SK-N-SH treated with all-trans-retinoic acid at 6 μM for 48 hours (cell line): ENCODE measurements at regions not wholly inside any gene's neighbourhood (a gene's known extent, or its start where the extent isn't known, plus 50 kb on each side); places are given as distances from the start of the nearest gene placed in this dataset.

ENCODE experiments used
- ATAC-seq: fragments of 200-7000 bp; cut with Tn5 transposase; 3 replicates; pipeline ENCODE4 v1.9.1; 2020; ENCODE audit warnings: mild to moderate bottlenecking, moderate library complexity
- CREB5 ChIP-seq: fragments of 250-450 bp; sonication (Bioruptor Pico); IDR thresholded peaks from 2 replicates; pipeline ENCODE4 v1.5.1; 2020; ENCODE audit warnings: low read depth, mild to moderate bottlenecking, moderate library complexity
- CSDC2 ChIP-seq: fragments of 250-450 bp; sonication (Bioruptor Pico); IDR thresholded peaks from 2 replicates; pipeline ENCODE4 v1.5.0; 2020; ENCODE audit warnings: mild to moderate bottlenecking, moderate library complexity
- CSRNP3 ChIP-seq: fragments of 250-450 bp; sonication (Bioruptor Pico); IDR thresholded peaks from 2 replicates; pipeline ENCODE4 v1.5.1; 2021; ENCODE audit warnings: mild to moderate bottlenecking, moderate library complexity
- ESRRG ChIP-seq: fragments of 250-450 bp; sonication (Bioruptor Pico); IDR thresholded peaks from 2 replicates; pipeline ENCODE4 v1.6.1; 2021; ENCODE audit warnings: mild to moderate bottlenecking
- GLIS3 ChIP-seq: fragments of 250-450 bp; sonication (Bioruptor Pico); IDR thresholded peaks from 2 replicates; pipeline ENCODE4 v1.5.0; 2020; ENCODE audit warnings: mild to moderate bottlenecking, moderate library complexity
- ISL1 ChIP-seq: fragments of 250-450 bp; sonication (Bioruptor Pico); IDR thresholded peaks from 2 replicates; pipeline ENCODE4 v2.1.2; 2022; ENCODE audit warnings: mild to moderate bottlenecking, moderate library complexity
- OSR1 ChIP-seq: fragments of 250-450 bp; sonication (Bioruptor Pico); IDR thresholded peaks from 2 replicates; pipeline ENCODE4 v1.8.0; 2022; ENCODE audit warnings: moderate library complexity, mild to moderate bottlenecking, inconsistent platforms
- POU6F1 ChIP-seq: fragments of 250-450 bp; sonication (Bioruptor Pico); IDR thresholded peaks from 2 replicates; pipeline ENCODE4 v1.8.0; 2021; ENCODE audit warnings: low read depth, mild to moderate bottlenecking, moderate library complexity, borderline replicate concordance
- RARB ChIP-seq: fragments of 250-450 bp; sonication (Bioruptor Pico); IDR thresholded peaks from 2 replicates; pipeline ENCODE4 v1.8.0; 2021; ENCODE audit warnings: mild to moderate bottlenecking, moderate library complexity
- SNAI2 ChIP-seq: fragments of 250-450 bp; sonication (Bioruptor Pico); IDR thresholded peaks from 2 replicates; pipeline ENCODE4 v1.5.0; 2020; ENCODE audit warnings: mild to moderate bottlenecking, moderate library complexity
- TCF4 ChIP-seq: fragments of 250-450 bp; sonication (Bioruptor Pico); IDR thresholded peaks from 2 replicates; pipeline ENCODE4 v1.8.0; 2021; ENCODE audit warnings: mild to moderate bottlenecking, moderate library complexity, borderline replicate concordance
- TOX ChIP-seq: fragments of 250-450 bp; sonication (Bioruptor Pico); IDR thresholded peaks from 2 replicates; pipeline ENCODE4 v1.8.0; 2021; ENCODE audit warnings: mild to moderate bottlenecking, moderate library complexity, borderline replicate concordance
- TSHZ2 ChIP-seq: fragments of 250-450 bp; sonication (Bioruptor Pico); IDR thresholded peaks from 2 replicates; pipeline ENCODE4 v1.5.0; 2020; ENCODE audit warnings: mild to moderate bottlenecking, moderate library complexity
- ZC3H10 ChIP-seq: fragments of 250-450 bp; sonication (Bioruptor Pico); IDR thresholded peaks from 2 replicates; pipeline ENCODE4 v1.5.1; 2021; ENCODE audit warnings: mild to moderate bottlenecking, moderate library complexity
- ZFP3 ChIP-seq: fragments of 250-450 bp; sonication (Bioruptor Pico); IDR thresholded peaks from 2 replicates; pipeline ENCODE4 v1.5.0; 2020; ENCODE audit warnings: mild to moderate bottlenecking, moderate library complexity
- ZFP30 ChIP-seq: fragments of 450-650 bp; formaldehyde crosslinking; IDR thresholded peaks from 2 replicates; pipeline ENCODE4 v1.5.0; 2022; ENCODE audit warnings: mild to moderate bottlenecking, moderate library complexity
- ZNF565 ChIP-seq: fragments of 450-650 bp; formaldehyde crosslinking; conservative IDR thresholded peaks from 2 replicates; pipeline ENCODE4 v1.5.0; 2020; ENCODE audit warnings: low read depth, mild to moderate bottlenecking, moderate library complexity
- ZNF8 ChIP-seq: fragments of 450-650 bp; formaldehyde crosslinking; IDR thresholded peaks from 2 replicates; pipeline ENCODE4 v1.5.0; 2020; ENCODE audit warnings: mild to moderate bottlenecking, moderate library complexity
- TF ChIP-seq, protein P1 (sequence below): fragments of 250-450 bp; sonication (Bioruptor Pico); IDR thresholded peaks from 2 replicates; pipeline ENCODE4 v1.8.0; 2020; ENCODE audit warnings: mild to moderate bottlenecking, moderate library complexity, borderline replicate concordance

DNA sequence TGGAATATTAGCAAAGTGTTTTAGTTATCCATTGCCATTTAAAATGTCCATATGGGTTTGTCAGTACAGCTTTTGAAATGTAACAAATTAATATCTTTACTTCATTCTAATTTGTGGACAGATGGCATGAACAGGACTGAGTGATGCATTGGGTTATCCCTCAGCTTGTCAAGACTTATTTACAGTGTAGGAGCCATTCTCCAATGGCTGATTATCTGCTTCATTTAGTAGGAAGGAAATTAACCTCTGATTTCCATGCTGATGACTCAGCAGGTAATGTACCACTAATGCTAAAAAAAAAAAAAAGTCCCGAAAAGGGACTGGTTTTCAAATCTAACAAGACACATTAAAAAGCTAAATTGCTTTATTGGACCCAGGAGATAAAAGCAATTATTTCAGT, 1149.0 kb upstream of the USP15 start:
- no peak for ATAC-seq
- no peak for TF ChIP-seq CSDC2 (CRISPR knock-in tag)
- no peak for TF ChIP-seq ZNF565 (CRISPR knock-in tag)
- TF ChIP-seq, protein P1, sequence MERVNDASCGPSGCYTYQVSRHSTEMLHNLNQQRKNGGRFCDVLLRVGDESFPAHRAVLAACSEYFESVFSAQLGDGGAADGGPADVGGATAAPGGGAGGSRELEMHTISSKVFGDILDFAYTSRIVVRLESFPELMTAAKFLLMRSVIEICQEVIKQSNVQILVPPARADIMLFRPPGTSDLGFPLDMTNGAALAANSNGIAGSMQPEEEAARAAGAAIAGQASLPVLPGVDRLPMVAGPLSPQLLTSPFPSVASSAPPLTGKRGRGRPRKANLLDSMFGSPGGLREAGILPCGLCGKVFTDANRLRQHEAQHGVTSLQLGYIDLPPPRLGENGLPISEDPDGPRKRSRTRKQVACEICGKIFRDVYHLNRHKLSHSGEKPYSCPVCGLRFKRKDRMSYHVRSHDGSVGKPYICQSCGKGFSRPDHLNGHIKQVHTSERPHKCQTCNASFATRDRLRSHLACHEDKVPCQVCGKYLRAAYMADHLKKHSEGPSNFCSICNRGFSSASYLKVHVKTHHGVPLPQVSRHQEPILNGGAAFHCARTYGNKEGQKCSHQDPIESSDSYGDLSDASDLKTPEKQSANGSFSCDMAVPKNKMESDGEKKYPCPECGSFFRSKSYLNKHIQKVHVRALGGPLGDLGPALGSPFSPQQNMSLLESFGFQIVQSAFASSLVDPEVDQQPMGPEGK: no peak
- TF ChIP-seq RARB: no peak
- TF ChIP-seq, all 23 proteins: peak for 0

DNA sequence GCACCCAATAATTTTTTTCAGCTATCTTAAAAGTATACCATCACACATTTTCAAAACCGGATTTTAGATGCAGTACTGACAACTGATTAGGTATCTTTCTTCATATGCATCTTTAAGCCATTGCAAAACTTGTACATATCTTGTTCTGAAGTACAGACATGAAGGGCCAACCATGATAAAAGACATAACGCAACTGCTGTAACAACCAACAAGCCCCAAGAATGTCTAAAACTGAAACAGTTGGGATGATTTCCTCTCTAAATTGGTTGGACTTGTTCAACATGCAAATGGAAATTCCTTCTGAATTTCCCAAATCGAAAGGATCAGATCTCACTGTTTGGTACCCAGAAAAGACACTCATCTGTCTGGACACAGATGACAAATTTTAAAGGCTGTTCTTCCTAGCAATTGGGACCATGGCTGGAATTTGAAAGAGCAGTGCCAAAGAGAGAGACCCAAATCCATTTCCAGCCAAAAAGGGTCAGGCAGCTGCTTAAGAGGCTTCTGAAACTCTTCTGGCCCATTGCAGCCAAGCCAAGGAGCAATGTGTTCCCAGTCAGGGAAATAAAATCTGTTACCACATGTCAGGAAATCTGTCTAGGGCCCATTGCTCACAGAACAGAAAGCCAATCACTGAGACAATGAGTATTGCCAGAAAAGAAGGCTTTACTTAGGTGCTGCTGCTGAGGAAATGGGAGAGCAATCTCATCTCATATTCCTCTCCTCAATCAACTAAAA, 1122.4 kb upstream of the USP15 start:
- ATAC-seq: no peak
- TF ChIP-seq ESRRG (no peak), SNAI2 (CRISPR knock-in tag) (no peak), TSHZ2 (CRISPR knock-in tag) (no peak), OSR1 (no peak), TOX (CRISPR knock-in tag) (no peak), ZNF565 (CRISPR knock-in tag) (no peak), ZFP30 (CRISPR knock-in tag) (no peak), ISL1 (no peak), RARB (no peak), POU6F1 (CRISPR knock-in tag) (no peak), CREB5 (CRISPR knock-in tag) (no peak), CSDC2 (CRISPR knock-in tag) (no peak), ZC3H10 (no peak)
- TF ChIP-seq, protein P1: no peak

DNA sequence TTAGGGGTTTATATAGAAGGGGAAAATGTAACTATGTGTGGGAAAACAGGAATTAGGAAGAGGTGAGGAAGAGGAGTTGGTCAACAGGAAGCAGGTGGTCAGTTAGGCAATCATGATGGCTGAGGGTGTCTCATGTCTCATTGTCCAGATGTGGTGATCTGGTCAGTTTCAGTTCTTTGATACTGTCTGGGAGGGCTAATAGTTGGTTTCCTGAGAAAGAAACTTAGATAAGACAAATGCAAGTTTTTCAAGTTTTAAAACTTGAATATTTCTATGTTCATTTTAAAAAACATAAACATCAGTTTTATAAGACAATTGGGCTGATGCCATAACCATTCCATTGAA, 1121.8 kb upstream of the USP15 start:
- no peak for ATAC-seq
- no peak for TF ChIP-seq CREB5 (CRISPR knock-in tag)
- no peak for TF ChIP-seq ISL1
- TF ChIP-seq ZFP30 (CRISPR knock-in tag): no peak
- no peak for TF ChIP-seq TSHZ2 (CRISPR knock-in tag)
- no peak for TF ChIP-seq SNAI2 (CRISPR knock-in tag)
- no peak for TF ChIP-seq GLIS3
- no peak for TF ChIP-seq CSRNP3 (CRISPR knock-in tag)
- TF ChIP-seq POU6F1 (CRISPR knock-in tag): no peak
- TF ChIP-seq ZC3H10: no peak
- TF ChIP-seq ZNF565 (CRISPR knock-in tag): no peak
- no peak for TF ChIP-seq ZFP3 (CRISPR knock-in tag)
- TF ChIP-seq ZNF8 (CRISPR knock-in tag): no peak
- no peak for TF ChIP-seq TOX (CRISPR knock-in tag)
- TF ChIP-seq TCF4: no peak
- no peak for TF ChIP-seq CSDC2 (CRISPR knock-in tag)
